ENCODE measurements at regions not wholly inside any gene's neighbourhood (a gene's known extent, or its start where the extent isn't known, plus 50 kb on each side); places are given as distances from the start of the nearest gene placed in this dataset.

GRCh38 chr13:59266478-59267063, 897.2 kb downstream of the DIAPH3 start:
- intact Hi-C loops (cut with micrococcal nuclease) = no loop called here
- ATAC-seq = no peak
- Histone ChIP-seq H3K4me1 (ENCODE audit: insufficient read depth, low read length) (no peaks in the 10 kb centered on the region), H4K20me1 (ENCODE audit: low read length) (no peaks in the 10 kb centered on the region), H3F3A (ENCODE audit: low read length, unreplicated experiment) (no peaks in the 10 kb centered on the region), H3K9me2 (replicated peaks; ENCODE audit: low read length) (no peaks in the 10 kb centered on the region), H3K4me2 (ENCODE audit: low read length) (no peak overlapping the region), H3K4me3 (ENCODE audit: low read length) (no peak overlapping the region), H3K27me3 (ENCODE audit: low read length) (no peaks in the 10 kb centered on the region), H3K27ac (ENCODE audit: low read length) (no peak overlapping the region), H3K36me3 (ENCODE audit: low read depth, low read length) (no peaks in the 10 kb centered on the region), H2AFZ (ENCODE audit: low read length) (no peak overlapping the region), H3K79me2 (ENCODE audit: low read length) (no peaks in the 10 kb centered on the region), H3K9ac (ENCODE audit: low read length) (no peak overlapping the region), H3K9me3 (ENCODE audit: low read length) (no peaks in the 10 kb centered on the region)
- DNase-seq = no peak
- BruUV-seq (replicated peaks) = no TSS peak
- TF ChIP-seq CTCF (conservative IDR thresholded peaks at IDR 0.05; ENCODE audit: low read depth, low read length) = no peak
- no peak for TF ChIP-seq EZH2phosphoT487 (IDR thresholded peaks at IDR 0.05; ENCODE audit: borderline replicate concordance, low read length)
- no peak for TF ChIP-seq EZH2 (IDR thresholded peaks at IDR 0.05; ENCODE audit: low read length, unreplicated experiment)
- ChIA-PET POLR2A (ENCODE audit: unreplicated experiment) (no interaction called here), CTCF (no interaction called here)

GRCh38 chr13:59269476-59269875, 894.3 kb downstream of the DIAPH3 start:
- POLR2A ChIA-PET (ENCODE audit: unreplicated experiment) = no interaction called here
- Histone ChIP-seq H3K9ac (ENCODE audit: low read length) (no peak overlapping the region), H4K20me1 (ENCODE audit: low read length) (no peaks in the 10 kb centered on the region), H3K79me2 (ENCODE audit: low read length) (no peaks in the 10 kb centered on the region), H3K9me3 (ENCODE audit: low read length) (no peaks in the 10 kb centered on the region), H3K36me3 (ENCODE audit: low read depth, low read length) (no peaks in the 10 kb centered on the region), H3K4me1 (ENCODE audit: insufficient read depth, low read length) (no peaks in the 10 kb centered on the region), H2AFZ (ENCODE audit: low read length) (no peak overlapping the region), H3K4me3 (ENCODE audit: low read length) (no peak overlapping the region), H3F3A (ENCODE audit: low read length, unreplicated experiment) (no peaks in the 10 kb centered on the region), H3K27me3 (ENCODE audit: low read length) (no peaks in the 10 kb centered on the region), H3K9me2 (replicated peaks; ENCODE audit: low read length) (no peaks in the 10 kb centered on the region), H3K27ac (ENCODE audit: low read length) (no peak overlapping the region), H3K4me2 (ENCODE audit: low read length) (no peak overlapping the region)
- BruUV-seq (replicated peaks) = no TSS peak
- ATAC-seq = no peak
- intact Hi-C loops (cut with micrococcal nuclease) = no loop called here
- TF ChIP-seq CTCF (conservative IDR thresholded peaks at IDR 0.05; ENCODE audit: low read depth, low read length) (no peak), EZH2 (IDR thresholded peaks at IDR 0.05; ENCODE audit: low read length, unreplicated experiment) (no peak), EZH2phosphoT487 (IDR thresholded peaks at IDR 0.05; ENCODE audit: borderline replicate concordance, low read length) (no peak)
- no peak for DNase-seq
- CTCF ChIA-PET = no interaction called here

- Histone ChIP-seq H2AFZ (ENCODE audit: low read length) (no peak overlapping the region), H3K36me3 (ENCODE audit: low read depth, low read length) (no peaks in the 10 kb centered on the region), H3K27ac (ENCODE audit: low read length) (no peak overlapping the region), H3K9me2 (replicated peaks; ENCODE audit: low read length) (no peaks in the 10 kb centered on the region), H4K20me1 (ENCODE audit: low read length) (no peaks in the 10 kb centered on the region), H3K4me3 (ENCODE audit: low read length) (no peak overlapping the region), H3K27me3 (ENCODE audit: low read length) (no peaks in the 10 kb centered on the region), H3K9me3 (ENCODE audit: low read length) (no peaks in the 10 kb centered on the region), H3K79me2 (ENCODE audit: low read length) (no peaks in the 10 kb centered on the region), H3F3A (ENCODE audit: low read length, unreplicated experiment) (no peaks in the 10 kb centered on the region), H3K9ac (ENCODE audit: low read length) (no peak overlapping the region), H3K4me1 (ENCODE audit: insufficient read depth, low read length) (no peaks in the 10 kb centered on the region), H3K4me2 (ENCODE audit: low read length) (no peak overlapping the region)
- no peak for ATAC-seq
- DNase-seq = no peak
- no peak for TF ChIP-seq EZH2phosphoT487 (IDR thresholded peaks at IDR 0.05; ENCODE audit: borderline replicate concordance, low read length)
- TF ChIP-seq EZH2 (IDR thresholded peaks at IDR 0.05; ENCODE audit: low read length, unreplicated experiment) = no peak
- TF ChIP-seq CTCF (conservative IDR thresholded peaks at IDR 0.05; ENCODE audit: low read depth, low read length) = no peak
- intact Hi-C loops (cut with micrococcal nuclease) = no loop called here
- POLR2A ChIA-PET (ENCODE audit: unreplicated experiment) = no interaction called here
- CTCF ChIA-PET = no interaction called here
- no TSS peak for BruUV-seq (replicated peaks)
Observed at GRCh38 chr13:59270327-59270726, 893.4 kb downstream of the DIAPH3 start.
